Fibroblast of lung (primary cell): ENCODE measurements at regions not wholly inside any gene's neighbourhood (a gene's known extent, or its start where the extent isn't known, plus 50 kb on each side); places are given as distances from the start of the nearest gene placed in this dataset.

ENCODE experiments used
- DNase-seq, 2 donors: peaks; one replicate each; pipeline versions ENCODE4 v3.0.0 to v3.0.0-alpha.2; 2010; ENCODE audit warnings: low read depth in 2 of 2
- H2AFZ ChIP-seq: 2 replicates; pipeline ENCODE4 v1.5.1; 2012; ENCODE audit warnings: low read length, control low read depth, inconsistent platforms
- H3K27ac ChIP-seq: 2 replicates; pipeline ENCODE4 v1.5.1; 2011; ENCODE audit warnings: low read length, control low read depth; ENCODE audit not compliant: insufficient read depth
- H3K27me3 ChIP-seq: 2 replicates; pipeline ENCODE4 v1.5.1; 2011; ENCODE audit warnings: mild to moderate bottlenecking, low read length; ENCODE audit not compliant: control insufficient read depth, insufficient read depth
- H3K36me3 ChIP-seq: 2 replicates; pipeline ENCODE4 v1.5.1; 2011; ENCODE audit warnings: low read length; ENCODE audit not compliant: control insufficient read depth, insufficient read depth
- H3K4me1 ChIP-seq: 2 replicates; pipeline ENCODE4 v1.5.1; 2011; ENCODE audit warnings: low read length; ENCODE audit not compliant: control insufficient read depth, insufficient read depth; ENCODE audit errors: extremely low read depth
- H3K4me2 ChIP-seq: 2 replicates; pipeline ENCODE4 v1.5.1; 2011; ENCODE audit warnings: low read length, control low read depth; ENCODE audit not compliant: insufficient read depth; ENCODE audit errors: extremely low read depth
- H3K4me3 ChIP-seq, 4 experiments: fragments of 200-600 bp in 1 of 4; sonication (generic) in 1 of 4; replicated peaks in 1 of 4; 2 replicates each; pipeline ENCODE4 v1.5.1; 2011 to 2016; ENCODE audit warnings: low read length in 4 of 4, low read depth in 3 of 4, mild to moderate bottlenecking in 3 of 4, control low read depth in 2 of 4, inconsistent platforms in 1 of 4, mixed read lengths in 1 of 4; ENCODE audit not compliant: insufficient read depth in 1 of 4; ENCODE audit errors: control extremely low read depth in 1 of 4
- H3K79me2 ChIP-seq: 2 replicates; pipeline ENCODE4 v1.5.1; 2012; ENCODE audit warnings: mild to moderate bottlenecking, low read length, inconsistent platforms; ENCODE audit not compliant: control insufficient read depth, insufficient read depth
- H3K9ac ChIP-seq: 2 replicates; pipeline ENCODE4 v1.5.1; 2011; ENCODE audit warnings: mild to moderate bottlenecking, low read length, control low read depth; ENCODE audit not compliant: insufficient read depth
- H3K9me3 ChIP-seq: 2 replicates; pipeline ENCODE4 v1.5.1; 2012; ENCODE audit warnings: low read depth, low read length; ENCODE audit not compliant: control insufficient read depth, insufficient read depth
- H4K20me1 ChIP-seq: 2 replicates; pipeline ENCODE4 v1.5.1; 2011; ENCODE audit warnings: low read length; ENCODE audit not compliant: control insufficient read depth, insufficient read depth; ENCODE audit errors: extremely low read depth
- CTCF ChIP-seq, 2 donors: IDR thresholded peaks in 1 of 2; conservative IDR thresholded peaks in 1 of 2; 1 replicate in 1 of 2; 2 replicates in 1 of 2; pipeline ENCODE4 v1.5.1; 2011 to 2012; ENCODE audit warnings: low read length in 2 of 2, control low read depth in 1 of 2, inconsistent platforms in 1 of 2, low read depth in 1 of 2, mild to moderate bottlenecking in 1 of 2
- EZH2 ChIP-seq: IDR thresholded peaks from 2 replicates; pipeline ENCODE4 v1.5.1; 2012; ENCODE audit warnings: low read length, control low read depth, mild to moderate bottlenecking; ENCODE audit errors: missing control alignments

DNA sequence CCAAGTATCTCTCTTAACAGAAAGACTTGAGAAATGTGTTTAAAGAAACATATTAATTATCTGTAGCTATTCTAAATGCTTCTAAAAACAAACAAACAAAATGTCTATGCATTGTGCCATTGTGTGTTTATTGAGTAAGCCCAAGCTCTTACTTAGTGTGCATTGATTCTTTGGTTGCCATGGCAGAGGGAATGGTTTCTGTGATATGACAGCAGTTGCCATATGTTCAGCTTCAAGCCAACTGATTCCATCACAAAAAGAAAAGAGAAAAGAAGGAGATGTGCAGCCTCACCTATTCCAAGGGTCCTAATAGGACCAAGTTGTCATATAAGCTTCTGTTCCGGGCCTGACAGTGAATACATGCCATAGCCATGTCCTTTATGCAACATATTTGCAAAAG lies 457.5 kb downstream of the TOX3 start:
- Histone ChIP-seq H3K4me3 (no peak overlapping the region), H4K20me1 (no peaks in the 10 kb centered on the region), H3K9me3 (no peaks in the 10 kb centered on the region), H3K27ac (no peak overlapping the region), H3K4me1 (no peaks in the 10 kb centered on the region), H3K79me2 (no peaks in the 10 kb centered on the region), H2AFZ (no peak overlapping the region), H3K27me3 (no peaks in the 10 kb centered on the region), H3K9ac (no peak overlapping the region), H3K4me2 (no peak overlapping the region), H3K36me3 (no peaks in the 10 kb centered on the region)
- no peak for TF ChIP-seq CTCF (conservative IDR thresholded peaks at IDR 0.05 in 1 of 2, IDR thresholded peaks at IDR 0.05 in 1 of 2; ENCODE audit: low read depth in 1 of 2, low read length in 2 of 2)
- TF ChIP-seq EZH2, result no peak
- DNase-seq, result no peak

DNA sequence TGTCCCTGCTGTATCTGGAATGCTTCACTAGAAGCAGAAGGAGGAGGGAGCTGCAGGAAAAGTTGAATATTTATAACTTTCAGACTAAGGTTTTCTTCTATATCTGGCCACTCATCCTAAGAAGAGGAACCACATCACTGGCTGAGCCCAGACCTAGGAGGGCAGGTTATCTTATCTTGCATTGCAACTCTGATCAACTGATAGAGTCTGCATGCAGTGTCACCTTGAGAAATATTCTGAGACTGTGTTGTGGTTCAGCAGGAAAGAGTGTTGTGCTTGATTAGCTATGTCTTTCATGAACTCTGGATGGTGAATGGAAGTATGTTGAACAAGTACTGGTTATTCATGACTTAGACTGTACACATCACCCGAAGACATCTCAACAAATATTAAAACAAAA lies 460.0 kb downstream of the TOX3 start:
- no peak for DNase-seq
- no peak overlapping the region for H3K4me2 ChIP-seq
- no peaks in the 10 kb centered on the region for H3K9me3 ChIP-seq
- H3K27me3 ChIP-seq, result no peaks in the 10 kb centered on the region
- TF ChIP-seq EZH2, result no peak
- no peaks in the 10 kb centered on the region for H3K79me2 ChIP-seq
- no peak overlapping the region for H3K27ac ChIP-seq
- H3K36me3 ChIP-seq, result no peaks in the 10 kb centered on the region
- H3K9ac ChIP-seq, result no peak overlapping the region
- no peak overlapping the region for H3K4me3 ChIP-seq
- H4K20me1 ChIP-seq, result no peaks in the 10 kb centered on the region
- H3K4me1 ChIP-seq, result no peaks in the 10 kb centered on the region
- H2AFZ ChIP-seq, result no peak overlapping the region

GRCh38 chr16:52078716-52079655 lies 468.0 kb downstream of the TOX3 start:
- no peaks in the 10 kb centered on the region for H4K20me1 ChIP-seq
- H2AFZ ChIP-seq, result no peak overlapping the region
- H3K79me2 ChIP-seq, result no peaks in the 10 kb centered on the region
- H3K9me3 ChIP-seq, result no peaks in the 10 kb centered on the region
- TF ChIP-seq CTCF (conservative IDR thresholded peaks at IDR 0.05 in 1 of 2, IDR thresholded peaks at IDR 0.05 in 1 of 2; ENCODE audit: low read depth in 1 of 2, low read length in 2 of 2) (no peak), EZH2 (no peak)
- H3K4me3 ChIP-seq, result no peak overlapping the region
- H3K9ac ChIP-seq, result no peak overlapping the region
- no peaks in the 10 kb centered on the region for H3K27me3 ChIP-seq
- no peak overlapping the region for H3K4me2 ChIP-seq
- H3K27ac ChIP-seq, result no peak overlapping the region
- no peaks in the 10 kb centered on the region for H3K36me3 ChIP-seq
- no peak for DNase-seq
- no peaks in the 10 kb centered on the region for H3K4me1 ChIP-seq
